ENCODE measurements at regions not wholly inside any gene's neighbourhood (a gene's known extent, or its start where the extent isn't known, plus 50 kb on each side); places are given as distances from the start of the nearest gene placed in this dataset.

DNA sequence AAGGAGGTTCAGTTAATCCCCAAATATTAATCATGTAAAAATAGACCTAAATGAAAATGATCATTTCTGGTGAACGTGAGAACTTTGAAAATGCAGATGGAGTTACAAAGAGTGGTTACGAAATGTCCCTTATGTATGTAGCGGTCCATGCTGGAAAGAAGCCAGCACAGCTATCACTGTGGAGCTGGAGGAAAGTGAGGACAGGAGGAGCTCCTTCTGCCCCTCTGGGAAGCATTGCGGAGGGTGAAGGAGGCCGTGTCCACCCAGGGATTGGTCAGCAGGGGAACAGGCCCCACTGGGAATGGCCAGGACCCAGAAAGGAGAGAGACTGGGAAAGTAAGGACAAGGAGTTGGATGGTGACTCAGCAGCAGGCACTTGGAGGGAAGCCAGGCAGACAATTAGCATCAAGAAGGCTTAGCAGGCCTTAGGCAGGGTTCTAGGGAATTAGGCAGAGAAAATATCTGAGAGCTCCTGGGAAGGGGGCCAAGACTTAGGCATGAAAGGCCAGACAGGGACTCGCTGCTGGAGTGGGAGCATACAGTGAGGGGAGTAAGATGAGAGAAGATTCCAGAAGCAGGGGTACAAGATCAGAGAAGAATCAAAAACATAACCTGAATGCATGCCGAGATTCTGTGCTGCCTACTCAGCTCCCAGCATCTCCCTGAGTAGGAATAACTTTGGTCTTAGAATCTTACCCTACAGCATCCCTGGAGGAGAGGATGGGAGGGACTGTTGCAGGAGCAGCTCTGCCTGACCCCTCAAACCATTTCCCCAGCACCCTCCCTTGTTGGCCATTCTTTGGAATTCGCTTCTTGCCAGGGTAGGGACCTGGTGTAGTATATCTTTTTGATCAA is 171.0 kb upstream of the UMPS start:
- 49% methylated on average over 8 of the region's 8 CpGs for WGBS (ENCODE audit: insufficient coverage, low coverage, low lambda C conversion rate, missing lambda C conversion rate)
- intact Hi-C loops (cut with DNase I): loop anchor here in 1 of 2 donors (10.0 kb wide), 1 partner anchor 64 kb away; no protein-coding TSS in a partner anchor
- ATAC-seq (peak; percentile 31 to 52 (median 51)), DNase-seq (peak in 2 of 3 donors; percentile 43 to 58)
- peaks cover 0 to 18% (median 0%) of the 10 kb centered on the region in 4 donors for H3K4me1 ChIP-seq
- no peak overlapping the region for H3K4me3 ChIP-seq
- TF ChIP-seq, protein P1, sequence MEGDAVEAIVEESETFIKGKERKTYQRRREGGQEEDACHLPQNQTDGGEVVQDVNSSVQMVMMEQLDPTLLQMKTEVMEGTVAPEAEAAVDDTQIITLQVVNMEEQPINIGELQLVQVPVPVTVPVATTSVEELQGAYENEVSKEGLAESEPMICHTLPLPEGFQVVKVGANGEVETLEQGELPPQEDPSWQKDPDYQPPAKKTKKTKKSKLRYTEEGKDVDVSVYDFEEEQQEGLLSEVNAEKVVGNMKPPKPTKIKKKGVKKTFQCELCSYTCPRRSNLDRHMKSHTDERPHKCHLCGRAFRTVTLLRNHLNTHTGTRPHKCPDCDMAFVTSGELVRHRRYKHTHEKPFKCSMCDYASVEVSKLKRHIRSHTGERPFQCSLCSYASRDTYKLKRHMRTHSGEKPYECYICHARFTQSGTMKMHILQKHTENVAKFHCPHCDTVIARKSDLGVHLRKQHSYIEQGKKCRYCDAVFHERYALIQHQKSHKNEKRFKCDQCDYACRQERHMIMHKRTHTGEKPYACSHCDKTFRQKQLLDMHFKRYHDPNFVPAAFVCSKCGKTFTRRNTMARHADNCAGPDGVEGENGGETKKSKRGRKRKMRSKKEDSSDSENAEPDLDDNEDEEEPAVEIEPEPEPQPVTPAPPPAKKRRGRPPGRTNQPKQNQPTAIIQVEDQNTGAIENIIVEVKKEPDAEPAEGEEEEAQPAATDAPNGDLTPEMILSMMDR (IDR thresholded peaks at IDR 0.05): no peak
- no peak for TF ChIP-seq POLR2A (IDR thresholded peaks at IDR 0.05)
- no peaks in the 10 kb centered on the region for H3K36me3 ChIP-seq
- H3K27me3 ChIP-seq: no peaks in the 10 kb centered on the region
- no peaks in the 10 kb centered on the region for H3K9me3 ChIP-seq
- peak overlapping the region in 1 of 3 donors; percentile 17 for H3K27ac ChIP-seq

DNA sequence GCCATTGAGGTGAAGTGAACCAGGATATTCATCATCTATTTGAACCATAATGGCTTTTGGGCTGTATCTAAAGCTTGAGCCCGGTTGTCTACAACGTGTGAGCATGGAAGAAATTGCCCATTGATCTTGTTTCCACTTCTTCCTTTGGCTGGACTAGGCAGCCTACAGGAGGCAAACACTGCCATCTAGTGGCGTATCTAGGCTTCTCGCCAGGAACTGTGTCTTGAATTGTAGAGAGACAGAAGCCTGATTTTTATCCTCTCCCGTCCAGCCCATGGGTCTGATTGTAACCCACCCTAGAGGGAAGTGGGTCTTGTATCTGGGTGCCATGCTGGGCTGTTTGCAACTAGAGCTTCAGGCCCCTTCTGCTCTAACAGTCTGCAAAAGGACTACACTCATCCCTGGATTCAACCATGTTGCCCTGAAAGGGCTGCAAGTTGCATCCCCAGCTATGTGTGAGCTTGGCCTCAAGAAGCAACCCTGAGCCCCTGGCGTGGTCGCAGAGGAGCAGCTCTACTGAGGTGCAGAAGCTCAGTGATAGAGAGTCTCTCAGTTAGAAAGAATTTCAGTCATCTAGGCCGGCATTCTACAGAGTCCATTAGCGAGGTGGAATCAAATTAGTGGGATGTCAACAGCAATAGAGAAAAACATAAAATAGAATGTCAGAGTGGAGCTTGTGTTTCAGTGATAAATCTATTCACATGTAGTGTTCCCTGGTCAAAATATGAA is 170.2 kb upstream of the UMPS start:
- DNase-seq: peak; percentile 60 to 79 (median 68)
- intact Hi-C loops (cut with DNase I): loop anchor here in 1 of 2 donors (10.0 kb wide), 1 partner anchor 65 kb away; no protein-coding TSS in a partner anchor
- WGBS (ENCODE audit: insufficient coverage, low coverage, low lambda C conversion rate, missing lambda C conversion rate): 23% methylated on average over 8 of the region's 9 CpGs
- TF ChIP-seq POLR2A (IDR thresholded peaks at IDR 0.05): no peak
- TF ChIP-seq, protein P1 (IDR thresholded peaks at IDR 0.05): peak; percentile 74 to 91 (median 88)
- Histone ChIP-seq H3K27me3 (no peaks in the 10 kb centered on the region), H3K27ac (no peak overlapping the region), H3K36me3 (no peaks in the 10 kb centered on the region), H3K4me3 (no peak overlapping the region), H3K4me1 (peaks cover 0 to 18% (median under 1%) of the 10 kb centered on the region in 4 donors), H3K9me3 (no peaks in the 10 kb centered on the region)
- ATAC-seq: peak; percentile 79 to 90 (median 84)

DNA sequence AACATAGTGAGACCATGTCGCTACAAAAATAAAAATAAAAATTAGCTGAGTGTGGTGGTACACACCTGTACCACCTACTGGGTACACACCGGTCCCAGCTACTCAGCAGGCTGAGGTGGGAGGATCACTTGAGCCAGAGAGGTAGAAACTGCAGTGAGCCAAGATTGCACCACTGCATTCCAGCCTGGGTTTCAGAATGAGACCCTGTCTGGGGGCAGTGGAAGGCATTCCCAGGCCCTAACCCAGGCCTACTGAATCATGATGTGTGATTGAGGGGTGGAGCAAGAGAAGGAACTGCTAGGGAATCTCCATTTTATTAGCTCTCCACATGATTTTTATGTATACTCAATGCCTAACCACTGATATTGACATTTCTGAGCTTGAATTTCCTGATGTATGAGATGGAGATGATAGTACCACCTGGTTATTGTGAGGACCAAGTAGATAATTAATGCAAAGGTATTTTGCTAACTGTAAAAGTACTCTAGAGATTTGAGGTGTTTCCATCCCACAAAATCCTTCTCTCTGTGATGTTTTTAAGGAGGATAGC is 169.5 kb upstream of the UMPS start:
- 52% methylated on average over 2 of the region's 2 CpGs for WGBS (ENCODE audit: insufficient coverage, low coverage, low lambda C conversion rate, missing lambda C conversion rate)
- no peaks in the 10 kb centered on the region for H3K9me3 ChIP-seq
- no peak overlapping the region for H3K27ac ChIP-seq
- no peaks in the 10 kb centered on the region for H3K27me3 ChIP-seq
- DNase-seq (no peak), ATAC-seq (no peak)
- H3K4me3 ChIP-seq: no peak overlapping the region
- no peaks in the 10 kb centered on the region for H3K36me3 ChIP-seq
- TF ChIP-seq, protein P1 (IDR thresholded peaks at IDR 0.05): no peak
- TF ChIP-seq POLR2A (IDR thresholded peaks at IDR 0.05): no peak
- intact Hi-C loops (cut with DNase I): no loop called here
- peaks cover 0 to 18% (median 2%) of the 10 kb centered on the region in 4 donors for H3K4me1 ChIP-seq

DNA sequence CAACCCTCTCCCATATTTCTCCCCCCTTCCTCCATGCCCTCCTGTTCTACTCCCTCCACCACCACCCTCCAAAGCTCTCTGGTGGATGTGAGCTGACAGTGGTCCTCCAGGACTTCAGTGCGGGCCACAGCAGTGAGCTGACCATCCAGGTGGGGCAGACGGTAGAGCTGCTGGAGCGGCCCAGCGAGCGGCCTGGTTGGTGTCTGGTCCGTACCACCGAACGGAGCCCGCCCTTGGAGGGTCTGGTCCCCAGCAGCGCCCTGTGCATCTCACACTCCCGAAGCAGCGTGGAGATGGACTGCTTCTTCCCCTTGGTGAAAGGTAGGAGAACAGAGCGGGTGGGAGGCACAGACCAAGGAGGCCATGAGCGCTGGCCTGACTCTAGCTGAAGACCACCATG is 167.5 kb upstream of the UMPS start:
- 100% methylated on average over 1 of the region's 14 CpGs for WGBS (ENCODE audit: insufficient coverage, low coverage, low lambda C conversion rate, missing lambda C conversion rate)
- DNase-seq: no peak
- TF ChIP-seq, protein P1 (IDR thresholded peaks at IDR 0.05): no peak
- TF ChIP-seq POLR2A (IDR thresholded peaks at IDR 0.05): no peak
- peaks cover 0 to 7% (median 2%) of the 10 kb centered on the region in 4 donors for H3K4me1 ChIP-seq
- no peaks in the 10 kb centered on the region for H3K9me3 ChIP-seq
- H3K36me3 ChIP-seq: no peaks in the 10 kb centered on the region
- intact Hi-C loops (cut with DNase I): no loop called here
- ATAC-seq: no peak
- no peak overlapping the region for H3K27ac ChIP-seq
- no peak overlapping the region for H3K4me3 ChIP-seq
- H3K27me3 ChIP-seq: no peaks in the 10 kb centered on the region

Measured in right lobe of liver (tissue), 6 donors.